Gastroesophageal sphincter (tissue), 2 donors: ENCODE measurements at regions not wholly inside any gene's neighbourhood (a gene's known extent, or its start where the extent isn't known, plus 50 kb on each side); places are given as distances from the start of the nearest gene placed in this dataset.

Experiments used
- POLR2A ChIP-seq, 2 donors: fragments of 450-650 bp; IDR thresholded peaks; one replicate each; pipeline ENCODE4 v1.6.1; 2017; ENCODE audit warnings: antibody characterized with exemption in 2 of 2, mild to moderate bottlenecking in 2 of 2, moderate library complexity in 1 of 2
- POLR2AphosphoS5 ChIP-seq: sonication (generic); formaldehyde crosslinking; IDR thresholded peaks from one replicate; pipeline ENCODE4 v1.6.1; 2017; ENCODE audit warnings: antibody characterized with exemption

DNA sequence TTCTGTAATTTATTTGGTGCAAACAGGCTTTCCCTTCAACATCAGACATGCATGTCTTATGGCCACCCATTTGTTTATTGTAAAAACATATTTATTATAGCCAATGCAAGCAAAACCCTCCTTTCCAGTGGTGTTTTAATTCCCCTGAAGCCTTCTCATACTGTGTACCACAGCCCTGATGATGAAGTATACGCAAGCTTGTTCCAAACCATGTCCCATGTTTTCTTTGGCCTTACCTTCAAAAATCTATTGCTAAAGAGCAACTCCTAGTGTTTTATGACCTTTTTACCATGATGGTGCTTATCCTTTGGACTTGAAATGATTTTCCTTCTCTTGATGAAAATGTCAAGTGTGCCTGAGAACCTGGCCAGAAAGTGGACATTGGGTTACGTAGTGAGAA lies 85.9 kb upstream of the CCDC91 start:
- TF ChIP-seq POLR2A (IDR thresholded peaks at IDR 0.05) (no peak), POLR2AphosphoS5 (no peak)
